IPS-18c (cell line): ENCODE measurements at regions not wholly inside any gene's neighbourhood (a gene's known extent, or its start where the extent isn't known, plus 50 kb on each side); places are given as distances from the start of the nearest gene placed in this dataset.
"Not testable (repeated sequence)": the region's sequence is repeated elsewhere in the genome, so short reads cannot be mapped to it uniquely, and the experiment has no call there.

Source experiments
- H3K4me3 ChIP-seq: 2 replicates; pipeline ENCODE4 v1.7.0; 2013; ENCODE audit warnings: low read depth, mild to moderate bottlenecking, low read length, moderate library complexity; ENCODE audit not compliant: insufficient read depth
- H3K9me3 ChIP-seq: one replicate; pipeline ENCODE4 v1.6.1; 2013; ENCODE audit warnings: mild to moderate bottlenecking, low read length, moderate library complexity; ENCODE audit not compliant: control insufficient read depth, insufficient read depth

GRCh38 chr17:45554479-45554878 lies 64.0 kb upstream of the PLEKHM1 start:
- H3K4me3 ChIP-seq, H3K9me3 ChIP-seq: not testable (repeated sequence)

GRCh38 chr17:45558821-45559220 lies 68.3 kb upstream of the PLEKHM1 start:
- not testable (repeated sequence) for H3K9me3 ChIP-seq, H3K4me3 ChIP-seq

- H3K9me3 ChIP-seq, H3K4me3 ChIP-seq: not testable (repeated sequence)
These were observed 72.3 kb upstream of the PLEKHM1 start for GRCh38 chr17:45562868-45563267.

GRCh38 chr17:45563283-45563682 lies 72.8 kb upstream of the PLEKHM1 start:
- not testable (repeated sequence) for H3K9me3 ChIP-seq, H3K4me3 ChIP-seq

GRCh38 chr17:45568275-45568674 lies 77.8 kb upstream of the PLEKHM1 start:
- H3K9me3 ChIP-seq, H3K4me3 ChIP-seq: not testable (repeated sequence)

GRCh38 chr17:45573326-45573725 lies 82.8 kb upstream of the PLEKHM1 start:
- H3K9me3 ChIP-seq, H3K4me3 ChIP-seq: not testable (repeated sequence)

GRCh38 chr17:45573924-45574770 lies 83.6 kb upstream of the PLEKHM1 start:
- no peaks in the 10 kb centered on the region for H3K9me3 ChIP-seq
- H3K4me3 ChIP-seq = no peak overlapping the region

GRCh38 chr17:45575126-45575885 lies 84.8 kb upstream of the PLEKHM1 start:
- H3K9me3 ChIP-seq = no peaks in the 10 kb centered on the region
- H3K4me3 ChIP-seq = no peak overlapping the region

- not testable (repeated sequence) for H3K4me3 ChIP-seq, H3K9me3 ChIP-seq
These were observed 86.2 kb upstream of the PLEKHM1 start for GRCh38 chr17:45576527-45577307.

- no peak overlapping the region for H3K4me3 ChIP-seq
These were observed 87.2 kb upstream of the PLEKHM1 start for GRCh38 chr17:45577571-45578279.

GRCh38 chr17:45578516-45579455 lies 88.3 kb upstream of the PLEKHM1 start:
- Histone ChIP-seq H3K4me3 (no peak overlapping the region), H3K9me3 (no peaks in the 10 kb centered on the region)

More at GRCh38 chr17:45577571-45578279, 87.2 kb upstream of the PLEKHM1 start:
- H3K9me3 ChIP-seq = no peaks in the 10 kb centered on the region

- H3K9me3 ChIP-seq = no peaks in the 10 kb centered on the region
- no peak overlapping the region for H3K4me3 ChIP-seq
These were observed 89.3 kb upstream of the PLEKHM1 start for GRCh38 chr17:45579529-45580495.

- H3K4me3 ChIP-seq = no peak overlapping the region
These were observed 90.4 kb upstream of the PLEKHM1 start for GRCh38 chr17:45580924-45581323.

GRCh38 chr17:45581860-45582259 lies 91.3 kb upstream of the PLEKHM1 start:
- no peaks in the 10 kb centered on the region for H3K9me3 ChIP-seq
- no peak overlapping the region for H3K4me3 ChIP-seq

More at GRCh38 chr17:45580924-45581323, 90.4 kb upstream of the PLEKHM1 start:
- no peaks in the 10 kb centered on the region for H3K9me3 ChIP-seq
